BLaER1 (cell line): ENCODE measurements at regions not wholly inside any gene's neighbourhood (a gene's known extent, or its start where the extent isn't known, plus 50 kb on each side); places are given as distances from the start of the nearest gene placed in this dataset.

Source experiments
- H3K27ac ChIP-seq: shearing (Covaris generic); formaldehyde crosslinking; 2 replicates; pipeline ENCODE4 v1.8.1; 2022
- H3K27me3 ChIP-seq: shearing (Covaris generic); formaldehyde crosslinking; 2 replicates; pipeline ENCODE4 v1.8.1; 2022
- H3K36me3 ChIP-seq: shearing (Covaris generic); formaldehyde crosslinking; 2 replicates; pipeline ENCODE4 v1.8.1; 2022
- H3K4me1 ChIP-seq: shearing (Covaris generic); formaldehyde crosslinking; 2 replicates; pipeline ENCODE4 v1.8.1; 2022
- H3K4me2 ChIP-seq: shearing (Covaris generic); formaldehyde crosslinking; 2 replicates; pipeline ENCODE4 v1.8.1; 2022
- H3K4me3 ChIP-seq: shearing (Covaris generic); formaldehyde crosslinking; 2 replicates; pipeline ENCODE4 v1.8.1; 2022
- H3K9ac ChIP-seq: shearing (Covaris generic); formaldehyde crosslinking; 2 replicates; pipeline ENCODE4 v1.8.1; 2022
- H3K9me3 ChIP-seq: shearing (Covaris generic); formaldehyde crosslinking; 2 replicates; pipeline ENCODE4 v1.8.1; 2022
- H4K20me1 ChIP-seq: shearing (Covaris generic); formaldehyde crosslinking; 2 replicates; pipeline ENCODE4 v1.8.1; 2022
- Cebpa-rat ChIP-seq: shearing (Covaris generic); IDR thresholded peaks from 2 replicates; pipeline ENCODE4 v1.8.1; 2022

- Histone ChIP-seq H4K20me1 (no peaks in the 10 kb centered on the region), H3K36me3 (no peaks in the 10 kb centered on the region), H3K9me3 (no peaks in the 10 kb centered on the region), H3K4me2 (no peak overlapping the region), H3K27ac (no peak overlapping the region), H3K4me3 (no peak overlapping the region), H3K27me3 (no peaks in the 10 kb centered on the region), H3K4me1 (no peaks in the 10 kb centered on the region), H3K9ac (no peak overlapping the region)
- TF ChIP-seq Cebpa-rat, result no peak
Observed at GRCh38 chr2:160884056-160884455, 276.2 kb upstream of the TANK start.

- H3K36me3 ChIP-seq, result no peaks in the 10 kb centered on the region
- H3K4me1 ChIP-seq, result no peaks in the 10 kb centered on the region
- no peak for TF ChIP-seq Cebpa-rat
- H3K4me3 ChIP-seq, result no peak overlapping the region
- H3K27me3 ChIP-seq, result no peaks in the 10 kb centered on the region
- H3K9me3 ChIP-seq, result no peaks in the 10 kb centered on the region
- no peaks in the 10 kb centered on the region for H4K20me1 ChIP-seq
- no peak overlapping the region for H3K27ac ChIP-seq
- H3K4me2 ChIP-seq, result no peak overlapping the region
- H3K9ac ChIP-seq, result no peak overlapping the region
Observed at GRCh38 chr2:160889439-160890170, 270.6 kb upstream of the TANK start.

- H4K20me1 ChIP-seq, result no peaks in the 10 kb centered on the region
- no peaks in the 10 kb centered on the region for H3K4me1 ChIP-seq
- no peaks in the 10 kb centered on the region for H3K36me3 ChIP-seq
- H3K4me2 ChIP-seq, result no peak overlapping the region
- no peak for TF ChIP-seq Cebpa-rat
- no peak overlapping the region for H3K9ac ChIP-seq
- no peak overlapping the region for H3K27ac ChIP-seq
- H3K4me3 ChIP-seq, result no peak overlapping the region
- H3K9me3 ChIP-seq, result no peaks in the 10 kb centered on the region
- H3K27me3 ChIP-seq, result no peaks in the 10 kb centered on the region
Observed at GRCh38 chr2:160890667-160891352, 269.4 kb upstream of the TANK start.

DNA sequence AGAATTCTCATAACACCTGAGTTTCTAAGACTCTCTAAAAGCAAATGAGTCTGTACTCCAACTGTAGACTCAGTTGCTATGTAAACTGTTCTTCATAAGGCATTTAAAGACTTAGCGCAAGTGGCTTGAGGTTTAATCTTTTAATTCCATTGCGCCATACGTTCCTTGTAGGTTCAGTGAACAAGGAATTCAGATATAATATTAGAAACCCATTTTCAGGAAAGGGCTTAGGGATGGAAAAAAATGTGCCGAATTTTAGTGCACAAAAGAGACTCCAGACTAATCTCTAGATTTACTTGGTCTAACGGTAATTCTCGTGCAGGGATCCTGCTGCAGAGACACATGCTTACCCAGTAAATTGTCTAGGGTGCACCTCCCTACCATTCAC lies 268.9 kb upstream of the TANK start:
- no peak for TF ChIP-seq Cebpa-rat
- Histone ChIP-seq H3K27ac (no peak overlapping the region), H3K27me3 (no peaks in the 10 kb centered on the region), H3K9me3 (no peaks in the 10 kb centered on the region), H3K4me1 (no peaks in the 10 kb centered on the region), H3K9ac (no peak overlapping the region), H4K20me1 (no peaks in the 10 kb centered on the region), H3K4me3 (no peak overlapping the region), H3K36me3 (no peaks in the 10 kb centered on the region), H3K4me2 (no peak overlapping the region)

GRCh38 chr2:160892204-160892603 lies 268.0 kb upstream of the TANK start:
- Histone ChIP-seq H3K4me3 (no peak overlapping the region), H3K4me1 (no peaks in the 10 kb centered on the region), H4K20me1 (no peaks in the 10 kb centered on the region), H3K36me3 (no peaks in the 10 kb centered on the region), H3K9ac (no peak overlapping the region), H3K9me3 (no peaks in the 10 kb centered on the region), H3K27ac (no peak overlapping the region), H3K27me3 (no peaks in the 10 kb centered on the region), H3K4me2 (no peak overlapping the region)
- no peak for TF ChIP-seq Cebpa-rat

- no peak overlapping the region for H3K4me2 ChIP-seq
- no peak overlapping the region for H3K27ac ChIP-seq
- H3K9ac ChIP-seq, result no peak overlapping the region
- H4K20me1 ChIP-seq, result no peaks in the 10 kb centered on the region
- H3K4me3 ChIP-seq, result no peak overlapping the region
- no peaks in the 10 kb centered on the region for H3K36me3 ChIP-seq
- no peak for TF ChIP-seq Cebpa-rat
- H3K4me1 ChIP-seq, result no peaks in the 10 kb centered on the region
- H3K27me3 ChIP-seq, result no peaks in the 10 kb centered on the region
- no peaks in the 10 kb centered on the region for H3K9me3 ChIP-seq
Observed at GRCh38 chr2:160893581-160893980, 266.6 kb upstream of the TANK start.

DNA sequence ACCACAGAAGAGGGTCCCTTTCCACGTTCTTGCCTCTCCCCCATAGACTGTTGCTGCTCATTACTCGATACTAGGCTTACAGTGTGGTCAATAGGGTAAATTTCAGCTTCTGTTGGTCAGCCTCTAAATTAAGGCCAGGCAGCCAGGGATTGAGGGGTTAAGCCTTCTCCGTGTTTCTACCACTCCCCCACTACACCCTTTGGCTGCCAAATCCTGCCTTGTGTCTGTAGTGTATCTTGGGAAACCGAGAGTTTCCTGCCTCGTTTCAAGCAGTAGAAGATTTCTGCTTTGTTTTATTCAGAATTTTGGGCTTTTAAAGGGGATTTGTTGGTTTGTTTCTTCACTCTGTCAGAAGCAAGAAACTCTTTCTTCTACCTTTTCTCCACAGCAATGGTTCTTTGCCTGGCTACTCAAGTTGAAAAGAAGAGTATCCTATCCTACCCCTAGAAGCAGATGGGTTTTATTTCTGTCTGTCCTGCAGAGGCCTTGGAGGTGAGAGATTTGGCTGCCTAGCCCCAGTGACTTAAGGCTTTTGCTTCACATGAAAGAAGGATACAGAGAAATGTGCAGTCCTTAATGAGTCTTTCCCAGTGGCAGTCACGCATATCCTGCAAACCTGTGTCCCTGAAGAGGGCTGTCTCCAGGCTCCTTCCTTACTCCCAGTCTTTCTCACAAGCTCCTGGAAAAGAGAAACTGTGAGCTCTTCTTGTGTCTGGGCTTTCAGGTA lies 261.5 kb upstream of the TANK start:
- H3K9me3 ChIP-seq, result no peaks in the 10 kb centered on the region
- no peak overlapping the region for H3K9ac ChIP-seq
- H3K27me3 ChIP-seq, result no peaks in the 10 kb centered on the region
- no peak overlapping the region for H3K4me2 ChIP-seq
- no peaks in the 10 kb centered on the region for H3K4me1 ChIP-seq
- no peak overlapping the region for H3K27ac ChIP-seq
- TF ChIP-seq Cebpa-rat, result no peak
- no peaks in the 10 kb centered on the region for H4K20me1 ChIP-seq
- H3K4me3 ChIP-seq, result no peak overlapping the region
- H3K36me3 ChIP-seq, result no peaks in the 10 kb centered on the region

DNA sequence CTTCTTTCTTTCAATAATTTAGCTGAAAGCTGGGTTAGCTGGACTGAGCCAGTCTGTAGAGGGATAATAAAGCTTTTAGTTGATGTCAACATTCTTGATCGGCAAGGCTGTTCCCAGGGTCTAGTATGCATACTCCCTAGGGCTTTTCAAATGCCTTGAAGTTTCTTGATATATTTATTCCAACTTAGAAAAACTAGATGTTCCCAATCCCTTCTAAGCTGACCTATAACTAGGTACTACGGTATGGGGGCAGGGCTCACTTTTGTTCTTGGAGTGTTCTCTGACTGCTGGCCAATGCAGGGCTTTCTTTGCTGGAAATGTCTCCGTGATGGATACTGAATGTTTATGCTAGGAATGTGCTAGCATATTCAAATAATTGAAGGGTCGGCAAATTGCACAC lies 258.6 kb upstream of the TANK start:
- no peak overlapping the region for H3K4me2 ChIP-seq
- H3K27me3 ChIP-seq, result no peaks in the 10 kb centered on the region
- no peak for TF ChIP-seq Cebpa-rat
- no peak overlapping the region for H3K27ac ChIP-seq
- no peaks in the 10 kb centered on the region for H3K9me3 ChIP-seq
- no peaks in the 10 kb centered on the region for H4K20me1 ChIP-seq
- no peak overlapping the region for H3K4me3 ChIP-seq
- no peaks in the 10 kb centered on the region for H3K4me1 ChIP-seq
- no peaks in the 10 kb centered on the region for H3K36me3 ChIP-seq
- H3K9ac ChIP-seq, result no peak overlapping the region

GRCh38 chr2:160905862-160906261 lies 254.4 kb upstream of the TANK start:
- Histone ChIP-seq H3K9me3 (no peaks in the 10 kb centered on the region), H4K20me1 (no peaks in the 10 kb centered on the region), H3K4me1 (no peaks in the 10 kb centered on the region), H3K36me3 (no peaks in the 10 kb centered on the region), H3K27me3 (no peaks in the 10 kb centered on the region), H3K4me3 (no peak overlapping the region), H3K27ac (no peak overlapping the region), H3K9ac (no peak overlapping the region), H3K4me2 (no peak overlapping the region)
- TF ChIP-seq Cebpa-rat, result no peak

GRCh38 chr2:160906878-160907277 lies 253.3 kb upstream of the TANK start:
- TF ChIP-seq Cebpa-rat, result no peak
- no peaks in the 10 kb centered on the region for H4K20me1 ChIP-seq
- no peak overlapping the region for H3K9ac ChIP-seq
- no peak overlapping the region for H3K4me3 ChIP-seq
- H3K4me2 ChIP-seq, result no peak overlapping the region
- no peaks in the 10 kb centered on the region for H3K4me1 ChIP-seq
- H3K27ac ChIP-seq, result no peak overlapping the region
- no peaks in the 10 kb centered on the region for H3K36me3 ChIP-seq
- no peaks in the 10 kb centered on the region for H3K9me3 ChIP-seq
- H3K27me3 ChIP-seq, result no peaks in the 10 kb centered on the region
